ENCODE measurements at regions not wholly inside any gene's neighbourhood (a gene's known extent, or its start where the extent isn't known, plus 50 kb on each side); places are given as distances from the start of the nearest gene placed in this dataset.

- no peak overlapping the region for H3K27ac ChIP-seq (ENCODE audit: low read depth, low read length, poor library complexity, severe bottlenecking)
- no peaks in the 10 kb centered on the region for H3K79me2 ChIP-seq (ENCODE audit: insufficient read depth, low read length)
- H3F3A ChIP-seq (ENCODE audit: insufficient read depth, low read length): no peaks in the 10 kb centered on the region
- H3K27me3 ChIP-seq (ENCODE audit: insufficient read depth, low read length): no peaks in the 10 kb centered on the region
- H3K9ac ChIP-seq (ENCODE audit: low read length): no peak overlapping the region
- H3K9me2 ChIP-seq (ENCODE audit: low read depth, low read length): no peaks in the 10 kb centered on the region
- no peak overlapping the region for H3K4me3 ChIP-seq (ENCODE audit: low read depth, low read length, poor library complexity, severe bottlenecking)
- H3K36me3 ChIP-seq (ENCODE audit: insufficient read depth, low read length): no peaks in the 10 kb centered on the region
- no peak overlapping the region for H2AFZ ChIP-seq (ENCODE audit: low read length)
- H3K4me2 ChIP-seq (ENCODE audit: low read length): no peak overlapping the region
- H4K20me1 ChIP-seq (ENCODE audit: insufficient read depth, low read length): no peaks in the 10 kb centered on the region
- H3K9me3 ChIP-seq (ENCODE audit: low read length): no peaks in the 10 kb centered on the region
- TF ChIP-seq CTCF (IDR thresholded peaks at IDR 0.05; ENCODE audit: low read length) (no peak), EZH2 (IDR thresholded peaks at IDR 0.05; ENCODE audit: borderline replicate concordance, low read length) (no peak)
- H3K4me1 ChIP-seq (ENCODE audit: insufficient read depth, low read length, severe bottlenecking): no peaks in the 10 kb centered on the region
These were observed 51.0 kb upstream of the BRINP1 start for GRCh38 chr9:119420231-119420630.

Measured in OCI-LY1 (cell line).